ENCODE measurements at regions not wholly inside any gene's neighbourhood (a gene's known extent, or its start where the extent isn't known, plus 50 kb on each side); places are given as distances from the start of the nearest gene placed in this dataset.
"Not testable (repeated sequence)": the region's sequence is repeated elsewhere in the genome, so short reads cannot be mapped to it uniquely, and the experiment has no call there.

- DNase-seq = no peak
Measured at GRCh38 chr14:30330445-30330844, 228.5 kb upstream of the G2E3 start.

GRCh38 chr14:30331030-30331429 lies 227.9 kb upstream of the G2E3 start:
- no peak for DNase-seq

GRCh38 chr14:30332374-30332773 lies 226.6 kb upstream of the G2E3 start:
- no peak for DNase-seq

- DNase-seq = no peak
Measured at GRCh38 chr14:30333934-30334333, 225.0 kb upstream of the G2E3 start.

- no peak for DNase-seq
Measured at GRCh38 chr14:30337456-30337855, 221.5 kb upstream of the G2E3 start.

- DNase-seq = no peak
Measured at GRCh38 chr14:30339311-30339901, 219.6 kb upstream of the G2E3 start.

GRCh38 chr14:30340495-30340894 lies 218.5 kb upstream of the G2E3 start:
- DNase-seq = no peak

- DNase-seq = no peak
Measured at GRCh38 chr14:30345511-30345910, 213.4 kb upstream of the G2E3 start.

- DNase-seq = no peak
Measured at GRCh38 chr14:30348445-30348844, 210.5 kb upstream of the G2E3 start.

- no peak for DNase-seq
Measured at GRCh38 chr14:30349520-30349919, 209.4 kb upstream of the G2E3 start.

GRCh38 chr14:30354439-30354838 lies 204.5 kb upstream of the G2E3 start:
- DNase-seq = no peak

GRCh38 chr14:30355431-30355913 lies 203.5 kb upstream of the G2E3 start:
- no peak for DNase-seq

GRCh38 chr14:30356438-30357202 lies 202.3 kb upstream of the G2E3 start:
- DNase-seq = no peak

GRCh38 chr14:30357791-30358190 lies 201.2 kb upstream of the G2E3 start:
- no peak for DNase-seq

- no peak for DNase-seq
Measured at GRCh38 chr14:30362369-30363218, 196.4 kb upstream of the G2E3 start.

- DNase-seq = not testable (repeated sequence)
Measured at GRCh38 chr14:30363219-30363880, 195.6 kb upstream of the G2E3 start.

GRCh38 chr14:30369502-30370180 lies 189.3 kb upstream of the G2E3 start:
- no peak for DNase-seq

GRCh38 chr14:30373053-30373452 lies 185.9 kb upstream of the G2E3 start:
- no peak for DNase-seq

GRCh38 chr14:30373526-30373925 lies 185.4 kb upstream of the G2E3 start:
- no peak for DNase-seq

GRCh38 chr14:30375296-30375892 lies 183.6 kb upstream of the G2E3 start:
- DNase-seq = peak; percentile 44

- DNase-seq = no peak
Measured at GRCh38 chr14:30381861-30382480, 177.0 kb upstream of the G2E3 start.

- DNase-seq = no peak
Measured at GRCh38 chr14:30385925-30386324, 173.0 kb upstream of the G2E3 start.

Data from activated CD8-positive, alpha-beta memory T cell treated with anti-CD3 and anti-CD28 coated beads, Interleukin-2, amount 50 U/mL, for 4 hours (primary cell).